HCT116 (cell line): ENCODE measurements at regions not wholly inside any gene's neighbourhood (a gene's known extent, or its start where the extent isn't known, plus 50 kb on each side); places are given as distances from the start of the nearest gene placed in this dataset.

Experiments used
- ATAC-seq: fragments of 200-7000 bp; cut with Tn5 transposase; 2 replicates; pipeline ENCODE4 v1.9.1; 2020; ENCODE audit warnings: mild to moderate bottlenecking, moderate library complexity
- BruUV-seq: library from RNA; stranded (reverse); fragments of 400-500 nt; replicated peaks from 2 replicates; lab custom pipeline; 2021; lab: Mats Ljungman, UMichigan
- CTCF ChIA-PET: fragments of 300-600 bp; sonication (Branson Sonifier 250); formaldehyde crosslinking; loops from one replicate; lab custom pipeline; 2021; ENCODE audit warnings: antibody characterized with exemption; lab: Charles Lee
- POLR2A ChIA-PET: fragments of 300-600, 350-600 bp; sonication (Branson Sonifier 250); formaldehyde crosslinking; loops from one replicate; lab custom pipeline; 2021; ENCODE audit warnings: antibody characterized with exemption; lab: Charles Lee
- RAD21 ChIA-PET, 2 experiments: fragments of 300-600 bp; sonication (Branson Sonifier 250); formaldehyde crosslinking; loops; one replicate each; lab custom pipeline; 2023; ENCODE audit warnings: low total read pairs in 2 of 2; ENCODE audit not compliant: uncharacterized antibody in 2 of 2, unreplicated experiment in 2 of 2, low non-redundant PET in 1 of 2; lab: Charles Lee
- DNase-seq: peaks from one replicate; pipeline ENCODE4 v3.0.0-alpha.2; 2010; ENCODE audit warnings: low read depth, low spot score
- H2AFZ ChIP-seq: fragments of 200-600 bp; shearing (Covaris generic), sonication (generic); 2 replicates; pipeline ENCODE4 v1.6.1; 2017; ENCODE audit warnings: low read depth, mixed run types, mixed read lengths, antibody characterized with exemption, low read length; ENCODE audit not compliant: poor library complexity, severe bottlenecking
- H3K27ac ChIP-seq: 2 replicates; pipeline ENCODE4 v1.5.1; 2012; ENCODE audit warnings: low read depth, low read length
- H3K27me3 ChIP-seq: fragments of 200-600 bp; sonication (generic); 2 replicates; pipeline ENCODE4 v1.6.1; 2016; ENCODE audit warnings: mixed run types, low read length, mixed read lengths; ENCODE audit not compliant: insufficient read depth
- H3K36me3 ChIP-seq, 2 experiments: fragments of 200-500 bp in 1 of 2; fragments of 200-600 bp in 1 of 2; sonication (Bioruptor generic) in 1 of 2; sonication (generic) in 1 of 2; 2 replicates each; pipeline versions ENCODE4 v1.5.1 to v1.6.1; 2014 to 2016; ENCODE audit warnings: low read length in 2 of 2, inconsistent platforms in 1 of 2, mixed read lengths in 1 of 2, mixed run types in 1 of 2; ENCODE audit not compliant: insufficient read depth in 2 of 2, control insufficient read depth in 1 of 2
- H3K4me1 ChIP-seq, 2 experiments: fragments of 200-600 bp in 1 of 2; sonication (generic) in 1 of 2; 2 replicates each; pipeline versions ENCODE4 v1.5.1 to v1.6.1; 2012 to 2017; ENCODE audit warnings: low read length in 2 of 2, inconsistent platforms in 1 of 2, mild to moderate bottlenecking in 1 of 2, mixed read lengths in 1 of 2, mixed run types in 1 of 2, moderate library complexity in 1 of 2; ENCODE audit not compliant: insufficient read depth in 2 of 2, control insufficient read depth in 1 of 2
- H3K4me2 ChIP-seq: fragments of 200-600 bp; sonication (generic); 2 replicates; pipeline ENCODE4 v1.6.1; 2017; ENCODE audit warnings: mixed run types, low read length, mixed read lengths
- H3K4me3 ChIP-seq, 2 experiments: fragments of 200-600 bp in 1 of 2; sonication (generic) in 1 of 2; replicated peaks in 1 of 2; 2 replicates each; pipeline ENCODE4 v1.5.1; 2011 to 2016; ENCODE audit warnings: low read length in 2 of 2, control low read depth in 1 of 2, low read depth in 1 of 2, mild to moderate bottlenecking in 1 of 2, mixed read lengths in 1 of 2, mixed run types in 1 of 2
- H3K79me2 ChIP-seq: fragments of 200-600 bp; sonication (generic); 2 replicates; pipeline ENCODE4 v1.6.1; 2017; ENCODE audit warnings: mild to moderate bottlenecking, mixed run types, low read length, moderate library complexity, mixed read lengths; ENCODE audit not compliant: insufficient read depth
- H3K9ac ChIP-seq: fragments of 200-600 bp; sonication (generic); 2 replicates; pipeline ENCODE4 v1.6.1; 2016; ENCODE audit warnings: low read length, mixed read lengths
- H3K9me2 ChIP-seq: fragments of 200-600 bp; sonication (generic), shearing (Covaris generic); 2 replicates; pipeline ENCODE4 v1.6.1; 2017; ENCODE audit warnings: mixed run types, mild to moderate bottlenecking, moderate library complexity; ENCODE audit not compliant: insufficient read depth
- H3K9me3 ChIP-seq, 2 experiments: fragments of 200-500 bp in 1 of 2; fragments of 200-600 bp in 1 of 2; sonication (Bioruptor generic) in 1 of 2; sonication (generic) in 1 of 2; 2 replicates each; pipeline ENCODE4 v1.6.1; 2014 to 2017; ENCODE audit warnings: low read length in 2 of 2, mixed read lengths in 2 of 2, inconsistent platforms in 1 of 2, low read depth in 1 of 2, mild to moderate bottlenecking in 1 of 2, mixed run types in 1 of 2, moderate library complexity in 1 of 2; ENCODE audit not compliant: control insufficient read depth in 1 of 2, insufficient read depth in 1 of 2
- H4K20me1 ChIP-seq: fragments of 200-600 bp; sonication (generic), shearing (Covaris generic); 2 replicates; pipeline ENCODE4 v1.6.1; 2017; ENCODE audit warnings: mixed run types, mild to moderate bottlenecking, moderate library complexity; ENCODE audit not compliant: insufficient read depth
- CBX3 ChIP-seq: IDR thresholded peaks from 2 replicates; pipeline ENCODE4 v1.6.1; 2012; ENCODE audit warnings: low read depth
- EGR1 ChIP-seq: IDR thresholded peaks from 2 replicates; pipeline ENCODE4 v1.6.1; 2012; ENCODE audit warnings: low read depth
- SRF ChIP-seq: IDR thresholded peaks from 2 replicates; pipeline ENCODE4 v1.6.1; 2012; ENCODE audit warnings: low read depth
- TCF7L2 ChIP-seq: IDR thresholded peaks from 2 replicates; pipeline ENCODE4 v1.7.0; 2011; ENCODE audit warnings: borderline replicate concordance, inconsistent platforms; ENCODE audit not compliant: insufficient read depth, insufficient read length; ENCODE audit errors: extremely low read depth
- ZBTB33 ChIP-seq: IDR thresholded peaks from 2 replicates; pipeline ENCODE4 v1.6.1; 2011; ENCODE audit warnings: mild to moderate bottlenecking, low read length, moderate library complexity; ENCODE audit not compliant: insufficient replicate concordance; ENCODE audit errors: extremely low read depth
- ZFX ChIP-seq: fragments of 450-650 bp; IDR thresholded peaks from 2 replicates; pipeline ENCODE4 v1.6.1; 2017
- intact Hi-C: fragments of 100-400 bp; cut with micrococcal nuclease; formaldehyde crosslinking; loops from 2 replicates; pipeline ENCODE4 v1.10.0; 2022
- TF ChIP-seq, protein P1 (sequence below): IDR thresholded peaks from 2 replicates; pipeline ENCODE4 v1.6.1; 2012; ENCODE audit warnings: low read depth

GRCh38 chr12:84085046-84085445 lies 827.6 kb downstream of the SLC6A15 start (continued):
- TF ChIP-seq TCF7L2: no peak
- no peak for TF ChIP-seq CBX3
- no peak for TF ChIP-seq ZFX
- TF ChIP-seq EGR1: no peak
- TF ChIP-seq SRF: no peak
- TF ChIP-seq, protein P1, sequence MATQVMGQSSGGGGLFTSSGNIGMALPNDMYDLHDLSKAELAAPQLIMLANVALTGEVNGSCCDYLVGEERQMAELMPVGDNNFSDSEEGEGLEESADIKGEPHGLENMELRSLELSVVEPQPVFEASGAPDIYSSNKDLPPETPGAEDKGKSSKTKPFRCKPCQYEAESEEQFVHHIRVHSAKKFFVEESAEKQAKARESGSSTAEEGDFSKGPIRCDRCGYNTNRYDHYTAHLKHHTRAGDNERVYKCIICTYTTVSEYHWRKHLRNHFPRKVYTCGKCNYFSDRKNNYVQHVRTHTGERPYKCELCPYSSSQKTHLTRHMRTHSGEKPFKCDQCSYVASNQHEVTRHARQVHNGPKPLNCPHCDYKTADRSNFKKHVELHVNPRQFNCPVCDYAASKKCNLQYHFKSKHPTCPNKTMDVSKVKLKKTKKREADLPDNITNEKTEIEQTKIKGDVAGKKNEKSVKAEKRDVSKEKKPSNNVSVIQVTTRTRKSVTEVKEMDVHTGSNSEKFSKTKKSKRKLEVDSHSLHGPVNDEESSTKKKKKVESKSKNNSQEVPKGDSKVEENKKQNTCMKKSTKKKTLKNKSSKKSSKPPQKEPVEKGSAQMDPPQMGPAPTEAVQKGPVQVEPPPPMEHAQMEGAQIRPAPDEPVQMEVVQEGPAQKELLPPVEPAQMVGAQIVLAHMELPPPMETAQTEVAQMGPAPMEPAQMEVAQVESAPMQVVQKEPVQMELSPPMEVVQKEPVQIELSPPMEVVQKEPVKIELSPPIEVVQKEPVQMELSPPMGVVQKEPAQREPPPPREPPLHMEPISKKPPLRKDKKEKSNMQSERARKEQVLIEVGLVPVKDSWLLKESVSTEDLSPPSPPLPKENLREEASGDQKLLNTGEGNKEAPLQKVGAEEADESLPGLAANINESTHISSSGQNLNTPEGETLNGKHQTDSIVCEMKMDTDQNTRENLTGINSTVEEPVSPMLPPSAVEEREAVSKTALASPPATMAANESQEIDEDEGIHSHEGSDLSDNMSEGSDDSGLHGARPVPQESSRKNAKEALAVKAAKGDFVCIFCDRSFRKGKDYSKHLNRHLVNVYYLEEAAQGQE: no peak

DNA sequence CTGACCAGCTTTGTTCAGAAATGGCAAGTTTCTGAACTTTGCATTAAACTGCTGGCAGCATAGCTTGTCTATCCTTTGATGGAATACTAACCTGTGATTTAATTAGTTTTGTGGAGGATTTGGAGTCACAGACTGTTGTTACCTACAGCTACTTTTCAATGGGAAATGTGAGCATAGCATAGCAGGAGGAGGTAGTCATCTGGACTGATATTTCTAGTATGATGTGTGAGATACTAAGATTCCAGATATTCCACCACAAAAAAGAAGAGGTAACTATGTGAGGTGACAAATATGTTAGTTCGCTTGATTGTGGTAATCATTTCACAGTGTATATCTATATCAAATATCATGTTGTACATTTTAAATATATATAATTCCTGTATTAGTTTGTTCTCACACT lies 833.0 kb downstream of the SLC6A15 start:
- no peak overlapping the region for H3K9ac ChIP-seq
- no TSS peak for BruUV-seq
- H4K20me1 ChIP-seq: no peaks in the 10 kb centered on the region
- DNase-seq (no peak), ATAC-seq (no peak)
- H3K9me3 ChIP-seq: no peaks in the 10 kb centered on the region
- no peak overlapping the region for H3K4me2 ChIP-seq
- no peaks in the 10 kb centered on the region for H3K79me2 ChIP-seq
- no peaks in the 10 kb centered on the region for H3K27me3 ChIP-seq
- H3K27ac ChIP-seq: no peak overlapping the region
- CTCF ChIA-PET: no interaction called here
- no peaks in the 10 kb centered on the region for H3K4me1 ChIP-seq
- POLR2A ChIA-PET: no interaction called here
- intact Hi-C loops: no loop called here
- no peak overlapping the region for H3K4me3 ChIP-seq
- TF ChIP-seq ZBTB33: no peak
- H3K36me3 ChIP-seq: no peaks in the 10 kb centered on the region
- H2AFZ ChIP-seq: no peak overlapping the region
- H3K9me2 ChIP-seq: no peaks in the 10 kb centered on the region
- RAD21 ChIA-PET: no interaction called here
